PFSK-1 (cell line): ENCODE measurements at regions not wholly inside any gene's neighbourhood (a gene's known extent, or its start where the extent isn't known, plus 50 kb on each side); places are given as distances from the start of the nearest gene placed in this dataset.

Experiments
- POLR2AphosphoS5 ChIP-seq: IDR thresholded peaks from 2 replicates; pipeline ENCODE4 v1.6.1; 2012; ENCODE audit warnings: low read depth, mild to moderate bottlenecking, control low read depth, low read length, moderate library complexity
- SIN3A ChIP-seq: IDR thresholded peaks from 2 replicates; pipeline ENCODE4 v1.6.1; 2012; ENCODE audit warnings: mild to moderate bottlenecking, low read length, moderate library complexity, borderline replicate concordance; ENCODE audit not compliant: insufficient read depth
- TF ChIP-seq, protein P1 (sequence below), 2 experiments: IDR thresholded peaks; 2 replicates each; pipeline versions ENCODE4 v1.6.1 to v1.8.0; 2011 to 2012; ENCODE audit warnings: low read depth in 2 of 2, low read length in 2 of 2, control low read depth in 1 of 2, inconsistent platforms in 1 of 2, mild to moderate bottlenecking in 1 of 2, moderate library complexity in 1 of 2; ENCODE audit not compliant: insufficient read depth in 1 of 2

GRCh38 chr14:43522901-43523300 lies 984.2 kb downstream of the FSCB start:
- no peak for TF ChIP-seq POLR2AphosphoS5
- no peak for TF ChIP-seq SIN3A
- TF ChIP-seq, protein P1, sequence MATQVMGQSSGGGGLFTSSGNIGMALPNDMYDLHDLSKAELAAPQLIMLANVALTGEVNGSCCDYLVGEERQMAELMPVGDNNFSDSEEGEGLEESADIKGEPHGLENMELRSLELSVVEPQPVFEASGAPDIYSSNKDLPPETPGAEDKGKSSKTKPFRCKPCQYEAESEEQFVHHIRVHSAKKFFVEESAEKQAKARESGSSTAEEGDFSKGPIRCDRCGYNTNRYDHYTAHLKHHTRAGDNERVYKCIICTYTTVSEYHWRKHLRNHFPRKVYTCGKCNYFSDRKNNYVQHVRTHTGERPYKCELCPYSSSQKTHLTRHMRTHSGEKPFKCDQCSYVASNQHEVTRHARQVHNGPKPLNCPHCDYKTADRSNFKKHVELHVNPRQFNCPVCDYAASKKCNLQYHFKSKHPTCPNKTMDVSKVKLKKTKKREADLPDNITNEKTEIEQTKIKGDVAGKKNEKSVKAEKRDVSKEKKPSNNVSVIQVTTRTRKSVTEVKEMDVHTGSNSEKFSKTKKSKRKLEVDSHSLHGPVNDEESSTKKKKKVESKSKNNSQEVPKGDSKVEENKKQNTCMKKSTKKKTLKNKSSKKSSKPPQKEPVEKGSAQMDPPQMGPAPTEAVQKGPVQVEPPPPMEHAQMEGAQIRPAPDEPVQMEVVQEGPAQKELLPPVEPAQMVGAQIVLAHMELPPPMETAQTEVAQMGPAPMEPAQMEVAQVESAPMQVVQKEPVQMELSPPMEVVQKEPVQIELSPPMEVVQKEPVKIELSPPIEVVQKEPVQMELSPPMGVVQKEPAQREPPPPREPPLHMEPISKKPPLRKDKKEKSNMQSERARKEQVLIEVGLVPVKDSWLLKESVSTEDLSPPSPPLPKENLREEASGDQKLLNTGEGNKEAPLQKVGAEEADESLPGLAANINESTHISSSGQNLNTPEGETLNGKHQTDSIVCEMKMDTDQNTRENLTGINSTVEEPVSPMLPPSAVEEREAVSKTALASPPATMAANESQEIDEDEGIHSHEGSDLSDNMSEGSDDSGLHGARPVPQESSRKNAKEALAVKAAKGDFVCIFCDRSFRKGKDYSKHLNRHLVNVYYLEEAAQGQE (IDR thresholded peaks at IDR 0.05; ENCODE audit: insufficient read depth in 1 of 2, low read depth in 2 of 2, low read length in 2 of 2): no peak
